Nephron (organoid): ENCODE measurements at regions not wholly inside any gene's neighbourhood (a gene's known extent, or its start where the extent isn't known, plus 50 kb on each side); places are given as distances from the start of the nearest gene placed in this dataset.
"Not testable (repeated sequence)": the region's sequence is repeated elsewhere in the genome, so short reads cannot be mapped to it uniquely, and the experiment has no call there.

ENCODE experiments used
- H3K27ac Mint-ChIP-seq, 3 experiments: 2 replicates each; pipeline ENCODE4 v1.8.0; 2020; ENCODE audit warnings: mixed read lengths in 3 of 3, mild to moderate bottlenecking in 2 of 3, moderate library complexity in 1 of 3
- H3K27me3 Mint-ChIP-seq: 2 replicates; pipeline ENCODE4 v1.8.0; 2021; ENCODE audit warnings: low read depth, mild to moderate bottlenecking, moderate library complexity, mixed read lengths
- H3K36me3 Mint-ChIP-seq: 2 replicates; pipeline ENCODE4 v1.8.0; 2020; ENCODE audit warnings: low read depth, mixed read lengths
- H3K4me1 Mint-ChIP-seq: 2 replicates; pipeline ENCODE4 v1.8.0; 2020; ENCODE audit warnings: mixed read lengths
- H3K4me3 Mint-ChIP-seq, 3 experiments: 2 replicates each; pipeline ENCODE4 v1.8.0; 2020; ENCODE audit warnings: mild to moderate bottlenecking in 3 of 3, mixed read lengths in 3 of 3, moderate library complexity in 2 of 3
- H3K9me3 Mint-ChIP-seq: 2 replicates; pipeline ENCODE4 v1.8.0; 2020; ENCODE audit warnings: mixed read lengths
- TF ChIP-seq, protein P1 (sequence below), 3 experiments: fragments of 200-600 bp; sonication (generic); IDR thresholded peaks; one replicate each; pipeline ENCODE4 v1.5.0; 2021; ENCODE audit warnings: antibody characterized with exemption in 3 of 3; ENCODE audit not compliant: unreplicated experiment in 3 of 3

DNA sequence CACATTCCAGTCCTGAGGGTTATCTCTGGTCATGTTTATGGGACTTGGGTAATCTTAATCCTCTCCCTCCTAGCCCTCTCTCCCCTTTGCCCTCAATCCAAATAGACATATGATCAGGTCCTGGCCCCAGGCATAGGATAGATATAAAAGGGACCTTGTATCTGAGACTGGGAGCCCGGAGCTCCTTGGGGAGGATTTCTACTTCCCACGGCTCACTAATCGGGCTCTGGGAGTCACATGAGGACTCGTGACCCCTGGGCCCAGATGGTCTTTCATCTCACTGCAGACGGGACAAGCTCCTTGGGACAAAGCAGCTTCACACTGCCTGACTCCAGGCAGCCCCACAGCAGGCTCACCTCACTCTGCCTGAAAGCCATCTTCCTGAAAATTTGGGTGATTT is 57.8 kb upstream of the LYRM9 start:
- Mint-ChIP-seq H3K4me1 (no peaks in the 10 kb centered on the region), H3K27me3 (peaks cover 17% of the 10 kb centered on the region), H3K36me3 (no peaks in the 10 kb centered on the region), H3K27ac (no peak overlapping the region), H3K4me3 (no peak overlapping the region), H3K9me3 (no peaks in the 10 kb centered on the region)
- TF ChIP-seq, protein P1, sequence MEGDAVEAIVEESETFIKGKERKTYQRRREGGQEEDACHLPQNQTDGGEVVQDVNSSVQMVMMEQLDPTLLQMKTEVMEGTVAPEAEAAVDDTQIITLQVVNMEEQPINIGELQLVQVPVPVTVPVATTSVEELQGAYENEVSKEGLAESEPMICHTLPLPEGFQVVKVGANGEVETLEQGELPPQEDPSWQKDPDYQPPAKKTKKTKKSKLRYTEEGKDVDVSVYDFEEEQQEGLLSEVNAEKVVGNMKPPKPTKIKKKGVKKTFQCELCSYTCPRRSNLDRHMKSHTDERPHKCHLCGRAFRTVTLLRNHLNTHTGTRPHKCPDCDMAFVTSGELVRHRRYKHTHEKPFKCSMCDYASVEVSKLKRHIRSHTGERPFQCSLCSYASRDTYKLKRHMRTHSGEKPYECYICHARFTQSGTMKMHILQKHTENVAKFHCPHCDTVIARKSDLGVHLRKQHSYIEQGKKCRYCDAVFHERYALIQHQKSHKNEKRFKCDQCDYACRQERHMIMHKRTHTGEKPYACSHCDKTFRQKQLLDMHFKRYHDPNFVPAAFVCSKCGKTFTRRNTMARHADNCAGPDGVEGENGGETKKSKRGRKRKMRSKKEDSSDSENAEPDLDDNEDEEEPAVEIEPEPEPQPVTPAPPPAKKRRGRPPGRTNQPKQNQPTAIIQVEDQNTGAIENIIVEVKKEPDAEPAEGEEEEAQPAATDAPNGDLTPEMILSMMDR (IDR thresholded peaks at IDR 0.05; ENCODE audit: unreplicated experiment in 3 of 3) = no peak

DNA sequence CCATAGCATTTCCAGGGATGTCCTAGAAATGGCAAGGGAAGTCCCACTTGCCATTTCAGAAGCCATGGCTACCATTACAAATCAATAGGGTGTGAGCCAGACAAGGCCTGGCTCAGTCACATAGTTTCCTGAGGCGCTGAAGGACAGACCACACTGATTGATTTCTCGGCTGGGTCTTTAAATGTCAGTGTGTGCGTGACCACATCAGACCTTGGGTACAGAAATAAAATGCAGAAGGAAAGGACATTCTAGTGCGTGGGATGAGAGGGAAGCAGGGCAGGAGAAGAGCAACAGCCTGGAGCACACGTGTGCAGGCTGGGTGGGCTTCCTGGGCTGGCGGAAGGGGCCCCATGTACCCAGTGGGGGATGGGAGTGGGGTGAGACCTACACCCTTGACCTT is 58.7 kb upstream of the LYRM9 start:
- Mint-ChIP-seq H3K4me1 (no peaks in the 10 kb centered on the region), H3K27me3 (peaks cover 17% of the 10 kb centered on the region), H3K36me3 (no peaks in the 10 kb centered on the region), H3K27ac (no peak overlapping the region), H3K9me3 (no peaks in the 10 kb centered on the region), H3K4me3 (no peak overlapping the region)
- TF ChIP-seq, protein P1 (IDR thresholded peaks at IDR 0.05; ENCODE audit: unreplicated experiment in 3 of 3) = no peak

DNA sequence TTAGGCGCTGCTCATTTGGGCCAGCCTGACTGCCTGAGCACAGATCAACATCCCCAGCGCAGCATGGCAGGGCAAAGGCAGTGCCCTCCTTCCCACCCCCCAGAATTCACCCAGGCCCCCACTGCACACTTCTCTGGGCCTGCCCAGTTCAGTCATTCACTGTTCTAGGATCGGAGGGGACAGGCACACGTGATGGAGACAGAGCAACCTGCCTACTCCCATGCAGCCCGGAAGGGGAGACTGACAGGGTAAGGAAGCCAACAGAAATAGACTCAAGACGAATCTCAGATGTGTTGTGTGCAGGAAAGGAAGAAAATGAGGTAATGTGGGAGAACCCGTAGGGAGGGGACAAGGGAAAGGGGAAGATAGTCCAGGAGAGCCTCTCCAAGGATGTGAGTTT is 59.2 kb upstream of the LYRM9 start:
- TF ChIP-seq, protein P1 (IDR thresholded peaks at IDR 0.05; ENCODE audit: unreplicated experiment in 3 of 3) = no peak
- no peak overlapping the region for H3K27ac Mint-ChIP-seq
- H3K4me3 Mint-ChIP-seq = no peak overlapping the region
- H3K36me3 Mint-ChIP-seq = no peaks in the 10 kb centered on the region
- H3K9me3 Mint-ChIP-seq = no peaks in the 10 kb centered on the region
- H3K27me3 Mint-ChIP-seq = peaks cover 17% of the 10 kb centered on the region
- H3K4me1 Mint-ChIP-seq = no peaks in the 10 kb centered on the region

DNA sequence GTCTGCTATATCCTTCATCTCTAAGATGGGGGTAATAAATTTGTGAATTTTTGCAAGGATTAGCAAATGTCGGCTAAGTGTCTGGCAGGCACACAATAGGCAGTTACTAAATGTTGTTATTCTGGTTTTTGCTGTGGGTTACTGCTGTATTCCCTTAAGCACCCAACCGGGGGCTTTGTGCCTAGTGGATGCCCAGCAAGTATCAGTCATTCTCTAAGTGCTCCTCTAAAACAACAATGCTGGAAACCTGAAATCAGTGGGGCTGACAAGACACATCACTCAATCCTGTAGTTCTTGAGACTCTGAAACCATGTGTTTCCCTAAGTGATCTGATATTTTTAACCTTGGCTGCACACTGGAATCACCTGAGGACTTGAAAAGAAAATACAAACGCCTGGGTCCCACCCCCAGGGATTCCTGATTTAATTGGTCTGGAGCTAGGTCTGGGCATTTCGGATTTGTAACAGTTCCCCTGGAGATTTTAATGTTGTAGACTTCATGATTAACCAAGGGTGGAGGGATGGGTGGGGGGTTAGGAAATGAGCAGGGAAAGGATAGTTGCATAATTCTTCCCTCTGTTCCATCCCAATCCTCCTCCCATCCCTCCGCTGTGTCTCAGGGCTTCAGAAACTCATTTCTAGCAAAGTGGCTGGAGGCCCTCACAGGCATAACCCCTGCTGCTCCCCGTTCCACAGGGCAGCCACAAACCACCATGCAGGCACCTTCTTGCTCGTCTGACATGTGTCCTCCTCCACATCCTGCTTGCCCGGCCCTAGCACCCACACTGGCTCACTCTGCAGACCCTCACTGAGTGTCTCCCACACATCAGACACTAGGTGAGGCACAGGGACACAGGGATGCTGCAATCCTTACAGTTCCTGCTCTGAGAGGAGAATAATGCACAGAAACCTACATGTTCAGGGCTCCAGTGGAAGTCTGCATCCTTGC is 61.7 kb upstream of the LYRM9 start:
- H3K27me3 Mint-ChIP-seq = peaks cover 20% of the 10 kb centered on the region
- H3K4me1 Mint-ChIP-seq = no peaks in the 10 kb centered on the region
- H3K27ac Mint-ChIP-seq = no peak overlapping the region
- TF ChIP-seq, protein P1 (IDR thresholded peaks at IDR 0.05; ENCODE audit: unreplicated experiment in 3 of 3) = no peak
- no peaks in the 10 kb centered on the region for H3K9me3 Mint-ChIP-seq
- H3K4me3 Mint-ChIP-seq = no peak overlapping the region
- H3K36me3 Mint-ChIP-seq = no peaks in the 10 kb centered on the region

DNA sequence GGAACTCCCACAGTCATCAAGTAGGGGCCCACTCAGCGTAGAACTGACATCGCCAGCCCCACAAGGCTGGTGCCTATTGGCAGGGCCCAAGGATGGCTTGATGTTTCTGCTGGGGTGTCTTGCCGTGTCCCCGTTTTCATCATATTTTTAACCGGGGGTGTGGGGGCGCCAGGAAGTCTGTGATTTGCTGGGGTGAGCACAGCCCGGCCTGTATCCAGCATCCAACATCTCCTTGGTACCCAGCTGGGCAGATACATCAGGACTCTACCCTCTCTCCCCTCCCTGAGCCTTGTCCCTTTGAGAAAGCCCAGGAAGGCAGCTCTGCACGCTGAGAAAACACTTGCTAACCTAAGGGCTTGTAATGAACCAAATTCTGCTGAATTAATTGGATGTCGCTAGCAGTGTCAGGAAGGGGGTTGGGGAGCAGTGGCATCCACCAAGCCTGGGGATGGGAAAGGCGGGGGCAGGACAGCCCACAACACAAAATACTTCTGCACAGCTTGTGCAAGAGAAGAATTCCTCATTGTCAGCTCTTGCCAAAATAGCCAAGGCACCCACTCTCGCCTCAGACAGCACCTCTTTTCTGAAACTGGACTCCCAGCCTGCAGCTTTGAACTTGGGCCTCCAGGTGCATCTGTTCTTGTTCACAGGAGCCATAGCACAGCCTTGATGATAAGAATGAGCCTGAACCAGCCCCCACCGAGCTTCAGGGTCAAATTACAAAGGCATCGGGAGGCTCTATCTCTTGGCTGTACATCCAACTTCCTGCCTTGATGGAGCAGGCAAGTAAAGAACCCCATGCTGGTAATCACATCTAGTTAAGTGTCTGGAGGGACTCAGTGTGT is 63.7 kb upstream of the LYRM9 start:
- Mint-ChIP-seq H3K9me3 (no peaks in the 10 kb centered on the region), H3K4me3 (no peak overlapping the region), H3K27ac (no peak overlapping the region), H3K36me3 (no peaks in the 10 kb centered on the region), H3K27me3 (peaks cover 10% of the 10 kb centered on the region), H3K4me1 (no peaks in the 10 kb centered on the region)
- TF ChIP-seq, protein P1 (IDR thresholded peaks at IDR 0.05; ENCODE audit: unreplicated experiment in 3 of 3) = no peak

DNA sequence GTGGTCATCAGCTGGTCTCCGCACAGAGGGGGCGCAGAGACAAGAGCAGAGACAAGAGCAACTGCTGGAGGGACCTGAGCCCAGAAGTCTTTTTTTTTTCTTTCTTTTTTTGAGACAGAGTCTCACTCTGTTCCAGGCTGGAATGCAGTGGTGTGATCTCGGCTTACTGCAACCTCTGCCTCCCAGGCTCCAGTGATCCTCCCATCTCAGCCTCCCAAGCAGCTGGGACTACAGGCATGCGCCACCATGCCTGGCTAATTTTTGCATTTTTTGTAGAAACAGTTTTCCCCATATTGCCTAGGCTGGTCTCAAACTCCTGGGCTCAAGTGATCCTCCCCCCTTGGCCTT is 64.3 kb upstream of the LYRM9 start:
- not testable (repeated sequence) for H3K4me1 Mint-ChIP-seq, H3K27ac Mint-ChIP-seq, H3K9me3 Mint-ChIP-seq, H3K4me3 Mint-ChIP-seq, H3K36me3 Mint-ChIP-seq
- peaks cover 12% of the 10 kb centered on the region for H3K27me3 Mint-ChIP-seq
